K562 (cell line): ENCODE measurements at regions not wholly inside any gene's neighbourhood (a gene's known extent, or its start where the extent isn't known, plus 50 kb on each side); places are given as distances from the start of the nearest gene placed in this dataset.
A peak's percentile ranks its signal among the peaks of the same experiment; 100 is the strongest.

ENCODE experiments used
- ATAC-seq: fragments of 200-7000 bp; cut with Tn5 transposase; 3 replicates; pipeline ENCODE4 v1.9.1; 2020; ENCODE audit warnings: moderate library complexity
- BruUV-seq: library from RNA; stranded (reverse); fragments of 400-500 nt; replicated peaks from 2 replicates; lab custom pipeline; 2021; lab: Mats Ljungman, UMichigan
- CTCF ChIA-PET: fragments of 300-600 bp; formaldehyde crosslinking; extraction: SDS; loops from one replicate; lab custom pipeline; 2021; ENCODE audit warnings: low intra/inter-chr PET ratio; lab: Yijun Ruan, JAX
- POLR2A ChIA-PET: fragments of 300-600, 350-650 bp; sonication (Branson Sonifier 250); formaldehyde crosslinking; extraction: SDS; loops from one replicate; lab custom pipeline; 2021; ENCODE audit warnings: antibody characterized with exemption, inconsistent platforms; lab: Yijun Ruan, JAX
- DNase-seq, 4 experiments: peaks; one replicate each; pipeline versions ENCODE4 v3.0.0 to v3.0.0-alpha.2; 2011 to 2018; ENCODE audit warnings: low spot score in 3 of 4, mixed read lengths in 3 of 4; ENCODE audit errors: extremely low read depth in 1 of 4
- FAIRE-seq: peaks from 2 replicates; lab custom pipeline; 2011; peaks lifted over from hg19 to GRCh38; lab: Jason Lieb, UNC
- H2AFZ ChIP-seq: 2 replicates; pipeline ENCODE4 v1.6.0; 2011; ENCODE audit warnings: low read depth, low read length, control low read depth, inconsistent platforms
- H3K27ac ChIP-seq: fragments of 200-600 bp; 3 replicates; pipeline ENCODE4 v1.8.0; 2011; ENCODE audit warnings: low read depth, mild to moderate bottlenecking, control low read depth, inconsistent platforms, low read length, moderate library complexity, mixed read lengths; ENCODE audit errors: extremely low read depth
- H3K27me3 ChIP-seq, 2 experiments: fragments of 300-600 bp in 1 of 2; 2 replicates in 1 of 2; 3 replicates in 1 of 2; pipeline versions ENCODE4 v1.6.0 to v1.8.0; 2011; ENCODE audit warnings: inconsistent platforms in 2 of 2, low read length in 2 of 2, mild to moderate bottlenecking in 1 of 2, mixed read lengths in 1 of 2, moderate library complexity in 1 of 2; ENCODE audit not compliant: control insufficient read depth in 2 of 2, insufficient read depth in 2 of 2
- H3K36me3 ChIP-seq: fragments of 300-600 bp; 3 replicates; pipeline ENCODE4 v1.8.0; 2011; ENCODE audit warnings: mild to moderate bottlenecking, low read length, inconsistent platforms; ENCODE audit not compliant: control insufficient read depth, insufficient read depth
- H3K4me1 ChIP-seq, 2 experiments: fragments of 200-600 bp in 1 of 2; replicated peaks in 1 of 2; 2 replicates in 1 of 2; 3 replicates in 1 of 2; pipeline versions ENCODE4 v1.5.1 to v1.8.0; 2011; ENCODE audit warnings: inconsistent platforms in 2 of 2, low read length in 2 of 2, mild to moderate bottlenecking in 1 of 2, mixed read lengths in 1 of 2, moderate library complexity in 1 of 2; ENCODE audit not compliant: control insufficient read depth in 2 of 2, insufficient read depth in 2 of 2
- H3K4me2 ChIP-seq: 2 replicates; pipeline ENCODE4 v1.6.1; 2011; ENCODE audit warnings: low read length, control low read depth, inconsistent platforms, mixed read lengths; ENCODE audit not compliant: insufficient read depth
- H3K4me3 ChIP-seq: fragments of 200-600 bp; sonication (generic), shearing (Covaris generic); 2 replicates; pipeline ENCODE4 v1.5.1; 2016; ENCODE audit warnings: control low read depth, inconsistent platforms
- H3K79me2 ChIP-seq: fragments of 200-600 bp; 3 replicates; pipeline ENCODE4 v1.8.0; 2011; ENCODE audit warnings: low read length, inconsistent platforms; ENCODE audit not compliant: control insufficient read depth, insufficient read depth
- H3K9ac ChIP-seq, 2 experiments: 2 replicates each; pipeline versions ENCODE4 v1.6.0 to v1.6.1; 2011; ENCODE audit warnings: low read depth in 2 of 2, low read length in 2 of 2, control low read depth in 1 of 2, inconsistent platforms in 1 of 2, mild to moderate bottlenecking in 1 of 2, mixed read lengths in 1 of 2; ENCODE audit not compliant: insufficient read depth in 1 of 2
- H3K9me1 ChIP-seq: one replicate; pipeline ENCODE4 v1.6.0; 2011; ENCODE audit warnings: inconsistent platforms, mild to moderate bottlenecking, low read length, moderate library complexity; ENCODE audit not compliant: control insufficient read depth, insufficient read depth
- H3K9me3 ChIP-seq: replicated peaks from 2 replicates; pipeline ENCODE4 v1.5.1; 2011; ENCODE audit warnings: low read depth, low read length, inconsistent platforms; ENCODE audit not compliant: control insufficient read depth, insufficient read depth
- H4K20me1 ChIP-seq: replicated peaks from 2 replicates; pipeline ENCODE4 v1.6.1; 2011; ENCODE audit warnings: low read length, inconsistent platforms, mixed read lengths; ENCODE audit not compliant: control insufficient read depth, insufficient read depth
- ERF ChIP-seq: fragments of 450-650 bp; formaldehyde crosslinking; IDR thresholded peaks from 2 replicates; pipeline ENCODE4 v1.4.0; 2020; ENCODE audit warnings: mild to moderate bottlenecking, mixed read lengths
- GTF2E2 ChIP-seq: fragments of 200-800 bp; sonication (Bioruptor generic); IDR thresholded peaks from 2 replicates; pipeline ENCODE4 v1.6.1; 2016; ENCODE audit warnings: missing genetic modification characterization, missing compliant biosample characterization
- HNRNPK ChIP-seq: fragments of 200-400 bp; formaldehyde crosslinking; IDR thresholded peaks from one replicate; pipeline ENCODE4 v1.6.1; 2018; ENCODE audit warnings: mild to moderate bottlenecking, low read depth, low read length; ENCODE audit not compliant: poor library complexity, severe bottlenecking
- MTA2 ChIP-seq: fragments of 450-650 bp; IDR thresholded peaks from 2 replicates; pipeline ENCODE4 v1.6.1; 2016; ENCODE audit warnings: low read depth
- PCBP2 ChIP-seq: fragments of 200-400 bp; formaldehyde crosslinking; IDR thresholded peaks from 2 replicates; pipeline ENCODE4 v1.6.1; 2018; ENCODE audit warnings: low read length, low read depth, mild to moderate bottlenecking, moderate library complexity; ENCODE audit not compliant: poor library complexity, severe bottlenecking
- ZNF780A ChIP-seq: fragments of 250-450 bp; sonication (Bioruptor Pico); IDR thresholded peaks from 2 replicates; pipeline ENCODE4 v1.5.0; 2021; ENCODE audit warnings: mild to moderate bottlenecking
- WGBS: fragments of 100-300 bp; shearing (Covaris generic); methylation state at CpG from one replicate; pipeline ENCODE4 v1.1.6; 2016; ENCODE audit warnings: low coverage, mixed read lengths; ENCODE audit not compliant: insufficient coverage; ENCODE audit errors: missing lambda C conversion rate; 5-methylcytosine and 5-hydroxymethylcytosine counted together
- in situ Hi-C: fragments of 300-500 bp; cut with MboI; formaldehyde crosslinking; loops from 4 replicates; pipeline ENCODE4 v1.15.0; 2018; ENCODE audit warnings: inconsistent platforms, mixed read lengths
- intact Hi-C: fragments of 100-400 bp; cut with micrococcal nuclease; formaldehyde crosslinking; loops from 2 replicates; pipeline ENCODE4 v1.14.2; 2022

GRCh38 chr9:104245925-104246324 is 151.8 kb downstream of the SMC2 start:
- no peaks in the 10 kb centered on the region for H3K4me1 ChIP-seq
- H3K9me1 ChIP-seq = no peaks in the 10 kb centered on the region
- no peak for DNase-seq
- no peak for TF ChIP-seq ZNF780A (CRISPR knock-in tag)
- TF ChIP-seq PCBP2 = peak; percentile 85
- TF ChIP-seq HNRNPK = peak; percentile 69
- no peak for ATAC-seq
- no peaks in the 10 kb centered on the region for H3K9me3 ChIP-seq
- no peaks in the 10 kb centered on the region for H3K27me3 ChIP-seq
- no peak overlapping the region for H3K4me3 ChIP-seq
- no TSS peak for BruUV-seq
- FAIRE-seq = no peak
- intact Hi-C loops (no loop called here), in situ Hi-C loops (no loop called here)
- no peaks in the 10 kb centered on the region for H3K36me3 ChIP-seq
- POLR2A ChIA-PET = no interaction called here
- no peaks in the 10 kb centered on the region for H3K79me2 ChIP-seq
- no peak overlapping the region for H3K27ac ChIP-seq
- no peak overlapping the region for H3K9ac ChIP-seq
- no CpG with 5 or more reads among the region's 1 CpG for WGBS
- CTCF ChIA-PET = no interaction called here
- H3K4me2 ChIP-seq = no peak overlapping the region
- no peaks in the 10 kb centered on the region for H4K20me1 ChIP-seq
- no peak overlapping the region for H2AFZ ChIP-seq

GRCh38 chr9:104247899-104248460 is 153.9 kb downstream of the SMC2 start:
- ATAC-seq (no peak), DNase-seq (no peak), FAIRE-seq (no peak)
- CTCF ChIA-PET = interaction anchor here (0.7 kb wide), 1 partner anchor 410 kb away, joined by 5 read pairs; no protein-coding TSS in a partner anchor
- no peak overlapping the region for H3K4me2 ChIP-seq
- no peaks in the 10 kb centered on the region for H3K9me1 ChIP-seq
- H3K27ac ChIP-seq = no peak overlapping the region
- H3K79me2 ChIP-seq = no peaks in the 10 kb centered on the region
- no peaks in the 10 kb centered on the region for H4K20me1 ChIP-seq
- no peak overlapping the region for H2AFZ ChIP-seq
- no peaks in the 10 kb centered on the region for H3K36me3 ChIP-seq
- H3K4me1 ChIP-seq = no peaks in the 10 kb centered on the region
- TF ChIP-seq GTF2E2 (no peak), MTA2 (no peak), ERF (no peak)
- TF ChIP-seq, all 486 proteins: peak for 0
- no peaks in the 10 kb centered on the region for H3K27me3 ChIP-seq
- in situ Hi-C loops (no loop called here), intact Hi-C loops (no loop called here)
- BruUV-seq = no TSS peak
- 0% methylated on average over 3 of the region's 3 CpGs for WGBS
- POLR2A ChIA-PET = no interaction called here
- H3K9ac ChIP-seq = no peak overlapping the region
- H3K9me3 ChIP-seq = no peaks in the 10 kb centered on the region
- no peak overlapping the region for H3K4me3 ChIP-seq
